ENCODE measurements at regions not wholly inside any gene's neighbourhood (a gene's known extent, or its start where the extent isn't known, plus 50 kb on each side); places are given as distances from the start of the nearest gene placed in this dataset.

GRCh38 chr2:121120991-121121390, 164.0 kb downstream of the TFCP2L1 start:
- H3K27me3 Mint-ChIP-seq (ENCODE audit: unreplicated experiment) = peaks cover 3% of the 10 kb centered on the region
- no peaks in the 10 kb centered on the region for H3K4me1 Mint-ChIP-seq (ENCODE audit: low read depth, unreplicated experiment)
- H3K36me3 Mint-ChIP-seq (ENCODE audit: unreplicated experiment) = no peaks in the 10 kb centered on the region
- H3K4me3 Mint-ChIP-seq (ENCODE audit: unreplicated experiment) = no peak overlapping the region
- H3K27ac Mint-ChIP-seq (ENCODE audit: unreplicated experiment) = no peak overlapping the region
- DNase-seq = no peak
- H3K9me3 Mint-ChIP-seq (ENCODE audit: unreplicated experiment) = no peaks in the 10 kb centered on the region
- TF ChIP-seq, protein P1, sequence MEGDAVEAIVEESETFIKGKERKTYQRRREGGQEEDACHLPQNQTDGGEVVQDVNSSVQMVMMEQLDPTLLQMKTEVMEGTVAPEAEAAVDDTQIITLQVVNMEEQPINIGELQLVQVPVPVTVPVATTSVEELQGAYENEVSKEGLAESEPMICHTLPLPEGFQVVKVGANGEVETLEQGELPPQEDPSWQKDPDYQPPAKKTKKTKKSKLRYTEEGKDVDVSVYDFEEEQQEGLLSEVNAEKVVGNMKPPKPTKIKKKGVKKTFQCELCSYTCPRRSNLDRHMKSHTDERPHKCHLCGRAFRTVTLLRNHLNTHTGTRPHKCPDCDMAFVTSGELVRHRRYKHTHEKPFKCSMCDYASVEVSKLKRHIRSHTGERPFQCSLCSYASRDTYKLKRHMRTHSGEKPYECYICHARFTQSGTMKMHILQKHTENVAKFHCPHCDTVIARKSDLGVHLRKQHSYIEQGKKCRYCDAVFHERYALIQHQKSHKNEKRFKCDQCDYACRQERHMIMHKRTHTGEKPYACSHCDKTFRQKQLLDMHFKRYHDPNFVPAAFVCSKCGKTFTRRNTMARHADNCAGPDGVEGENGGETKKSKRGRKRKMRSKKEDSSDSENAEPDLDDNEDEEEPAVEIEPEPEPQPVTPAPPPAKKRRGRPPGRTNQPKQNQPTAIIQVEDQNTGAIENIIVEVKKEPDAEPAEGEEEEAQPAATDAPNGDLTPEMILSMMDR (IDR thresholded peaks at IDR 0.05; ENCODE audit: partially characterized antibody, unreplicated experiment) = no peak

DNA sequence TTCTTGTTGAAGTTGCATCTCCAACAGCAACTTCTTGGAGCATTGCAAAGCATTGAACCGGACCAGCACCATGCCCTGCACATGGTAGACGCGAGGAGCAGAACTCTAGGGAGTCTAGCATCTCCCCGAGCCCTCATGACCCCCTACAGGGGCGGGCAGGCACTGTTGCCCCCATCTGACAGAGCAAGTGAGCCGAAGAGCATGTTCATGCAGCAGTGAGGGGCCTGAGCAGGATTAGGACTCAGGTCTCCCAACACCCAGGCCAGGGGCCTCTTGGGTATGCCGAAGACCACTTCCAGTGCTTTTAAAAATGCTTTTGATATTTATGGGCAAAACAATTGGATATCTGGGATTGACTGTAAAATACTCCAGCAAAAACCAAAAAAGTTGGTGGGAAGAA, 163.3 kb downstream of the TFCP2L1 start:
- Mint-ChIP-seq H3K27me3 (ENCODE audit: unreplicated experiment) (peaks cover 3% of the 10 kb centered on the region), H3K4me3 (ENCODE audit: unreplicated experiment) (no peak overlapping the region), H3K36me3 (ENCODE audit: unreplicated experiment) (no peaks in the 10 kb centered on the region), H3K4me1 (ENCODE audit: low read depth, unreplicated experiment) (no peaks in the 10 kb centered on the region), H3K9me3 (ENCODE audit: unreplicated experiment) (no peaks in the 10 kb centered on the region), H3K27ac (ENCODE audit: unreplicated experiment) (no peak overlapping the region)
- TF ChIP-seq, protein P1 (IDR thresholded peaks at IDR 0.05; ENCODE audit: partially characterized antibody, unreplicated experiment) = no peak
- no peak for DNase-seq

DNA sequence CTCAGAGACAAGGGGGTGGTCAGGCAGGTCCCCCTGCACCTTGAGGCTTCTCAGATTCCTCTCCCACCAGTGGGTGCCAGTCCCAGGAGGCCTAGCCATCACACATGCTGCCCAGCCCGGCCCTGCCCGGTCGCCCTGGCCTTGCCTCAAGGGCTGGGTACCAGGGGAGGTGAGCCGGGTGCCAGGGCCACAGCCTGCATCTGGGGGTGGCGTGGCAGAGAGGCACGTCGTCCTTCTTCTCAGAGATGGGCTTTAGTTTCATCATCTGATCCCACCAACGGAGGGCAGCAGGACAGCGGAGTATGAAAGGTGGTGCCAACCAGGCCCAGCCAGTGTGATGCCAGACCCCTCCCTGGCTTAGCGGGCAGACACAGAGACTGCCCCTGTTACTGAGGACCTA, 161.7 kb downstream of the TFCP2L1 start:
- Mint-ChIP-seq H3K4me1 (ENCODE audit: low read depth, unreplicated experiment) (peaks cover 2% of the 10 kb centered on the region), H3K9me3 (ENCODE audit: unreplicated experiment) (no peaks in the 10 kb centered on the region), H3K27me3 (ENCODE audit: unreplicated experiment) (peaks cover 3% of the 10 kb centered on the region), H3K36me3 (ENCODE audit: unreplicated experiment) (no peaks in the 10 kb centered on the region), H3K4me3 (ENCODE audit: unreplicated experiment) (no peak overlapping the region), H3K27ac (ENCODE audit: unreplicated experiment) (no peak overlapping the region)
- no peak for DNase-seq
- TF ChIP-seq, protein P1 (IDR thresholded peaks at IDR 0.05; ENCODE audit: partially characterized antibody, unreplicated experiment) = no peak

GRCh38 chr2:121124330-121124729, 160.7 kb downstream of the TFCP2L1 start:
- Mint-ChIP-seq H3K36me3 (ENCODE audit: unreplicated experiment) (no peaks in the 10 kb centered on the region), H3K4me3 (ENCODE audit: unreplicated experiment) (no peak overlapping the region), H3K4me1 (ENCODE audit: low read depth, unreplicated experiment) (peaks cover 2% of the 10 kb centered on the region)

DNA sequence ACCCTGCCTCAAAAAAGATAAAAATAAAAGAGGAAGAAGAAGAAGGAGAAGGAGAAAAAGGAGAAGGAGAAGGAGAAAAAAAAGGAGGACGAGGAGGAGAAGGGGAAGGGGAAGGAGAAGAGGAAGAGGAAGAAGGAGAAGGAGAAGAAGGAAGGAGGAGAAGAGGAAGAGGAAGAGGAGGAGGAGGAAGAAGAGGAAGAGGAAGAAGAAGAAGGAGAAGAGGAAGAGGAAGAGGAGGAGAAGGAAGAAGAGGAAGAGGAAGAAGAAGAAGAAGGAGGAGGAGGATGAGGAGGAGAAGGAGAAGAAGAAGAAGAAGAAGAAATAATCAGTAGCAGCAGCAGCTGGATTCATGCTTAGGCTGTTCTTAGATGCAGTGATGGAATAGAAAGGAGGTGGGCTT, 159.7 kb downstream of the TFCP2L1 start:
- Mint-ChIP-seq H3K4me3 (ENCODE audit: unreplicated experiment) (no peak overlapping the region), H3K36me3 (ENCODE audit: unreplicated experiment) (no peaks in the 10 kb centered on the region), H3K27ac (ENCODE audit: unreplicated experiment) (no peak overlapping the region), H3K9me3 (ENCODE audit: unreplicated experiment) (no peaks in the 10 kb centered on the region), H3K4me1 (ENCODE audit: low read depth, unreplicated experiment) (peaks cover 2% of the 10 kb centered on the region), H3K27me3 (ENCODE audit: unreplicated experiment) (peaks cover 3% of the 10 kb centered on the region)
- TF ChIP-seq, protein P1 (IDR thresholded peaks at IDR 0.05; ENCODE audit: partially characterized antibody, unreplicated experiment) = no peak
- no peak for DNase-seq

More at GRCh38 chr2:121124330-121124729, 160.7 kb downstream of the TFCP2L1 start:
- no peaks in the 10 kb centered on the region for H3K9me3 Mint-ChIP-seq (ENCODE audit: unreplicated experiment)
- no peak overlapping the region for H3K27ac Mint-ChIP-seq (ENCODE audit: unreplicated experiment)
- no peak for DNase-seq
- peaks cover 3% of the 10 kb centered on the region for H3K27me3 Mint-ChIP-seq (ENCODE audit: unreplicated experiment)
- TF ChIP-seq, protein P1 (IDR thresholded peaks at IDR 0.05; ENCODE audit: partially characterized antibody, unreplicated experiment) = no peak
